ENCODE measurements at regions not wholly inside any gene's neighbourhood (a gene's known extent, or its start where the extent isn't known, plus 50 kb on each side); places are given as distances from the start of the nearest gene placed in this dataset.
"Not testable (repeated sequence)": the region's sequence is repeated elsewhere in the genome, so short reads cannot be mapped to it uniquely, and the experiment has no call there.

DNA sequence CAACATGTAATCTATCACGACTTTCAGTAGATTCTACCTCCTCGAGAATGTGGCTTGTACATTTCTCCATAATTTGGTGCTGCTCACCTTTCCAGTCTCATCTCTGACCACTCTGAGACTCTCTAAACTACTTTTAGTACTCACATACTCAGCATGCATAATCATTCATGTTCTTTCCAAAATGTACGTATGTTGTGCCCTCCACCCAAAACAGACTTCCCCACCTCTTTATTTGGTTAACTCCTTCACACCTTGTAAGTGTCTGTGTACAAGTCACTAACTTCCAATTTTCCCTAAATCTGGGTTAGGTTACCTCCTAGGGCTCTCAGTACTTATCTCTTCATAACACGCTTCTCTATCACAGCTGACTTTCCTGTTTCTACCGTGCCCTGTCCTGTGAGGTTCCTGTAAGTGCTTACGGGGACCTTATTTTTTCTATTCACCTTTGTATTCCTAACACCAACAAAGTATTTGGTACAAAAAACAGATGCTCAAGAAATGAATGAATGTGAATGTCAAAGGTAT is 186.2 kb upstream of the MKLN1 start:
- no peak for DNase-seq (ENCODE audit: low read depth, low spot score)

- no peak for DNase-seq (ENCODE audit: low read depth, low spot score)
Measured at GRCh38 chr7:131143869-131144268, 183.8 kb upstream of the MKLN1 start.

GRCh38 chr7:131145026-131145425 is 182.7 kb upstream of the MKLN1 start:
- DNase-seq (ENCODE audit: low read depth, low spot score) = no peak

DNA sequence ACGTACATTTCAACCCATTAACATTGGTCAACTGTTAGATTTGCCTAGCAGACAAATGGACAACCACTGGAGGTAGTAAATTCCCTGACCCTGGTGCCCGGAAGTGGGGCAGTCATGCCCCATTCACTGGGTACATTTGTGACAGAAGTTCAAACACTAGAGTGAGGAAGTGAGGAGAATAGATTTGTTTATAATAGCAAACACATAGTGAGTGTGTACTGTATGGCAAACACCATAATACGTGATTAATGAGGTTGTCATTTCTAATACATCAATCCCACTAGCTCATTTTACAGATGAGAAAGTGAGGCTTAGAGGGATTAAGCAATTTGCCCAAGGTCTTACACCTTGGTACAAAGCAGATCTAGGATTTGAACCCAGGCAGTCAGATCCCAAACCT is 181.9 kb upstream of the MKLN1 start:
- no peak for DNase-seq (ENCODE audit: low read depth, low spot score)

DNA sequence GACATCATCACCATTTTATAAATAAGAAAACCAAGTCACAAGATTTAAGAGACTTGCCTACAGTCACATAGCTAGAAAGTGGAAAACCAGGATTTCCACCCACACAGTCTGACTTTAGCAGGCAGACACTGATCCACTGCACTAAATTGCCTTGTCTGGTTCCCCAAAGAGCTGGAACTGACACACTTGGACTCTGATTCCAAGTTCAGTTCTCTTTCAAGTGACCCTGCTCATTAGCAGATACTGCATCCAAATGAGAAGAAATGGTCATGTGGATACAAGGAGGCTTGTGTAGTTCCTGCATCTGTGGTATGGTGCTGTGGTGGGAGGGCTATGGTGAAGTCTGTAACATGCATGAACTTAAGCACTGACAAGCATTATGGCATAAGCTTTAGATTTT is 180.1 kb upstream of the MKLN1 start:
- no peak for DNase-seq (ENCODE audit: low read depth, low spot score)

- no peak for DNase-seq (ENCODE audit: low read depth, low spot score)
Measured at GRCh38 chr7:131148258-131148657, 179.4 kb upstream of the MKLN1 start.

GRCh38 chr7:131148708-131149428 is 178.8 kb upstream of the MKLN1 start:
- no peak for DNase-seq (ENCODE audit: low read depth, low spot score)

- DNase-seq (ENCODE audit: low read depth, low spot score) = no peak
Measured at GRCh38 chr7:131149429-131149773, 178.3 kb upstream of the MKLN1 start.

GRCh38 chr7:131149840-131150239 is 177.8 kb upstream of the MKLN1 start:
- no peak for DNase-seq (ENCODE audit: low read depth, low spot score)

- DNase-seq (ENCODE audit: low read depth, low spot score) = no peak
Measured at GRCh38 chr7:131151034-131151433, 176.6 kb upstream of the MKLN1 start.

GRCh38 chr7:131152766-131153165 is 174.9 kb upstream of the MKLN1 start:
- DNase-seq (ENCODE audit: low read depth, low spot score) = no peak

GRCh38 chr7:131154380-131154779 is 173.3 kb upstream of the MKLN1 start:
- no peak for DNase-seq (ENCODE audit: low read depth, low spot score)

DNA sequence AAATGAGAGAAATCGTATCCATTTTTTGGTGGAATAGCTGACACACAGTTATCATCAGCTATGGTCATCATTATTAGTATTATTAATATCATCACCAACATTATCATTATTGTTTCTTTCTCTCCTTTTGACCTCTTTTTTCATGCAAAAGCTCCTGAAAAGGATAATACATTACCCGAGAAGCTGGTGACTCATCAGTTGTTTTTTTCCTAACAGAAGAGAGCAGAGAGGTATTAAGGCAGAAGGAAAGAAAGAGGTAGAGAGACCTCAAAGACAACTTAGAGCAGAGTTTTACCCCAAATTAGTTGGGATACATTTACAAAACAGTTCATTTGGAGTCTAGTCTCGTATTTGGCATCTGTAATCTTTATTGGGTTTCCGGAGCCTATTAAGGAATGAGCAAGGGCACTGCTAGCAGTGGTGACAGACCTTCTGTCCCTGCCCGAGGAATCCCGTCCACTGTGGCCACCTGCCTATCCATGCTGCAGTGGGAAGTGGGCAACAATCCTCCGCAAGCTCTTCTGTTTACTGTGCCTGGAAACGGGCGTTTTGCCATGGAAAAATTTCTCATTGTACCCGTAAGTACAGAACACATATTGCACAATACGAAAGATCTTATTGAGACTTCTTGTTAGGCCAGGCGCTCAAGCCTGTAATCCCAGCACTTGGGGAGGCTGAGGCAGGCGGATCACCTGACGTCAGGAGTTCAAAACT is 170.0 kb upstream of the MKLN1 start:
- DNase-seq (ENCODE audit: low read depth, low spot score) = no peak

- DNase-seq (ENCODE audit: low read depth, low spot score) = not testable (repeated sequence)
Measured at GRCh38 chr7:131158244-131158636, 169.4 kb upstream of the MKLN1 start.

- DNase-seq (ENCODE audit: low read depth, low spot score) = no peak
Measured at GRCh38 chr7:131159961-131160361, 167.7 kb upstream of the MKLN1 start.

DNA sequence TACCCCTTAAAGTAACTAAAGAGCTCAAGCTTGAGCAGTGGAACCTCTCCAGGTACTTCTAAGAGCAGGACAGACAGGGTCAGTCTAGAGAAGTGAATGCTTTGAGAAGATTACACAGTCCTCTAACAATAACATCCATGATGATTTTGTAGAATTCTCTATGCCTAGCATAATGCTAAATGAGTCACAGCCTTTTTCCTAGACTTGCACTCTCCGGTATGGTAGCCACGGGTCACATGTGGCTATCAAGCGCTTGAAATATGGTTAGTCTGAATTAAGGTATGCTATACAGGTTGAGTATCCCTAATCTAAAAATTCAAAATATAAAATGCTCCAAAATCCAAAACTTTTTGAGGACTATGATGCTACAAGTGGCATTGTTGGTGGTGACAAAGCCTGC is 166.6 kb upstream of the MKLN1 start:
- no peak for DNase-seq (ENCODE audit: low read depth, low spot score)

GRCh38 chr7:131164025-131164925 is 163.4 kb upstream of the MKLN1 start:
- DNase-seq (ENCODE audit: low read depth, low spot score) = no peak

- DNase-seq (ENCODE audit: low read depth, low spot score) = no peak
Measured at GRCh38 chr7:131166066-131166465, 161.6 kb upstream of the MKLN1 start.

DNA sequence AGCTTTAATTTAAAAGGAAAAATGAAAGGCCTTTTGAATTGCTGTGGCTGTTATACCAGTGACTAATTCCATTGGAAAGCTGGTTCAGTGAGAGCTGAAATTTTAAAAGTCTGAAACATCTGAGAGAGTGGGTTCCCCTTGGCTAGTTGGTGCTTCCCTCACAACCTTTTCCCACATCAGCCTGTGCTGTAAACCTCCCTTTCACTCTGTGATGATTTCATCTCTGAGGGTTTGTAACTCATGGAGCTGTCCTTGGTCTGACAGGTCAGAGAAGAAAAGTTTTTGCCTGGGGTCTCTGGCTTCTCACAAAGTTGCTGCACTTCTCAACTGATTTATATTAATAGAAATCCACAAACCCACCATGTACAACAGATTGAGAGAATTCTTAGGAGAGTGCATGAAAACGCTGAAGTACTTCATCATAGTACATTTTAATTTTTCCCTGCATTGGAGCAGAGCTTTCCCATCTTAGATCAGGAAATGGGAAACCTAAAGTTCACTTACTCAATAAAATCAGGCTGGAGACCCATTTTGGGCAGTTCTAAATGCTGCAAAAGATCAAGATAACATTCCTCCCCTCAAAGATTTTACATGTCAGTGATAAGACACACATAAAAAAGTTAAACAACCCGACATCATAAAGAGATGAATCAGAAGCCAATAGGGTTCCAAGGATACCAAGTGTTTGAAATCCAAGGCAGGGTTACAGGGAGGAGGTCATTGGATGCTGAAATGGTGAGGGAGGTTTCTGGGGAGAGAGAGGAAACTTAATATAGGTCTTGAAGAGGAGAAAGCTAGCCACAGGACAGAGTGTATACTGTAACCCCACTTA is 157.0 kb upstream of the MKLN1 start:
- no peak for DNase-seq (ENCODE audit: low read depth, low spot score)

GRCh38 chr7:131173145-131173890 is 154.4 kb upstream of the MKLN1 start:
- no peak for DNase-seq (ENCODE audit: low read depth, low spot score)

- DNase-seq (ENCODE audit: low read depth, low spot score) = no peak
Measured at GRCh38 chr7:131174391-131174790, 153.3 kb upstream of the MKLN1 start.

All from brain pericyte (primary cell).